T1000 (cell line): ENCODE measurements at regions not wholly inside any gene's neighbourhood (a gene's known extent, or its start where the extent isn't known, plus 50 kb on each side); places are given as distances from the start of the nearest gene placed in this dataset.
"Not testable (repeated sequence)": the region's sequence is repeated elsewhere in the genome, so short reads cannot be mapped to it uniquely, and the experiment has no call there.

Experiments
- DNase-seq: peaks from one replicate; lab custom pipeline; 2025; ENCODE audit warnings: mixed read lengths; lab: John Stamatoyannopoulos, UW

GRCh38 chr6:168193816-168194721 lies 115.1 kb upstream of the FRMD1 start:
- no peak for DNase-seq

DNA sequence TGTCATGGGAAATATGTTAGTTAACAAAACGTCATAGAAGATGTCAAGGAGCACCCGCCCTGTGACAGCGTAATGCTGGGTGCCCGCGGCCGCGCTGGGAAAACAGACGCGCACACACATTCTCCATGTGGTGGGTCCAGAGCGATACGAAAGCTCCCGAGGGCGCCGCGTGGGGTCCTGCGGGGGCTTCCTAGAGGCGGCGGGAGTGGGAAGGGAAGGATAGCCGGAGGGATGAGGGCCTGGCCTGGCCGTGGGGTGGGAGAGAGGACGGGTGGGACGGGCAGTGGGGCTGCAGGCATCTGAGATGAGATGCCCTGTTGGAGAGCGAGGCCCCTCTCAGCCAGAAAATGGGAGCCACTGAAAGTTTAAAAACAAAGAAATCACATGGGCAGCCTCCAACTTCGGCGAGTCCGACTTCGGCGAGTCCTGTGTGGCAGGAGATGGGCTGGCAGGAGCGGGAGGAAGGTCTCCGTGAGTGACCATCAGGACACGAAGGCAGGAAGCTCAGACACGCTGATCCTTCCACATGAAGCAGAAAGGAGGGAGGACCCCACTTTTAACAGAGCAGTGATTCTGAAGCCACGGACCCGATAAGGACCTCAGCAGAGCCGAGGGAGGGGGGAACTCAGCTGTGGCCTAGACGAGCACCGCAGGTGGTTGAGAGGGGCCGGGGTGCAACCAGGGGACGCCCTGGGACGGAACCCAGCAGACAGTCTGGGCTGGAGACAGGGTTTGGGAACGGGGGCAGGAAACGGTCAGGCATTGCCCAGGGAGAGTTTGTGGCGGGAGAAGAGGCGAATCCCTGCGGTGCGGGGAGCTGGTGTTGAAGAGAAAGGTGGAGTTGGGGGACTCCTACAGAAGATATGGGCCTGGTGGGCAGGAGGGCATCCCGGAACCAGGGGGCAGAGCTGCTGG lies 114.1 kb upstream of the FRMD1 start:
- no peak for DNase-seq

DNA sequence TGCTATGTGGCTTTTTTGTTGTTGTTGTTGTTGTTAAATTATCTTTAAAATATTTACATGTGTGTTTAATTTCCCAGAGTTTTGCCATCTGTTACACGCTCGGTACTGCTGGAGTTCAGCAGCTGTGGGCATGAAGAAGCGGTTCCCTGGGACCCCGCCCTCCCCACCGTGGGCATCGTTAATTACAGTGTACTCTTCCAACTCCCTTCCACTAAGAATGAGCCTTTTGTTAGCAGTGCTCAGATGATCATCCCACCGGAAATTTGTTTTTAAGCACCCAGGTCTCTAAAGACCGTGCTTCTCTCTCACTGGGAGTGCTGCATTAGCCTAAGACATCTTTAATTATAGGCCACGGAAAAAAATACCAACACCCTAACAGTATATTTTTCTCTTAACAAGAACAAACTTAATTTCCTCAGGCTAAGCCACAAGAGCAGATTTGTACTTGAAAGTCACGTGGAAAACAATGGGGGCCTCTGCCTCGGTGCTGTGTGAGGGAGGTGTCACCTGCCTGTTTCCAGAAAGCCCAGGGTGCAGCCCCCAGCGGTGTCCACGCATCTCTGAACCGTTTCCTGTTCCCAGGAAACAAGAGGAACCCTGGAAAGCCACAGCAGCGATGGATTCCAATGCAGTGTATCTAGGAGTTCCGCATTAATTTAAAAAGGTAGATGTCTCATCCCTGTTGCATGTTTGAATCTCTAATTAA lies 113.3 kb upstream of the FRMD1 start:
- DNase-seq = no peak

GRCh38 chr6:168190646-168191443 lies 111.8 kb upstream of the FRMD1 start:
- no peak for DNase-seq

DNA sequence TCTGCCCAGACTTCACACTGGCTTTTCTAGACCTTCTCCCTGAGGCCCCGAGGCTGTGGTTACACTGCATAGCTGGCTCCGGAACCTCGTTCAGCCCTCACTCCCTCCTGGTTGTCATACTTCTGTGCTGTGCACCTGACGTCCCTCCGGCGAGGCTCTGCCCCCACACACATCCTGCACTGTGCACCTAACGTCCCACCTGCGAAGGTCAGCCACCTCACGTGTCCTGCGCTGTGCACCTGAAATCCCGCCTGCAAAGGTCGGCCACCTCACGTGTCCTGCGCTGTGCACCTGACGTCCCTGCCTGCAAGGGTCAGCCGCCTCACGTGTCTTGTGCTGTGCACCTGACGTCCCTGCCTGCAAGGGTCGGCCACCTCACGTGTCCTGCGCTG lies 111.0 kb upstream of the FRMD1 start:
- no peak for DNase-seq

- no peak for DNase-seq
Observed at GRCh38 chr6:168189200-168190013, 110.4 kb upstream of the FRMD1 start.

GRCh38 chr6:168188369-168189199 lies 109.6 kb upstream of the FRMD1 start:
- DNase-seq = no peak

DNA sequence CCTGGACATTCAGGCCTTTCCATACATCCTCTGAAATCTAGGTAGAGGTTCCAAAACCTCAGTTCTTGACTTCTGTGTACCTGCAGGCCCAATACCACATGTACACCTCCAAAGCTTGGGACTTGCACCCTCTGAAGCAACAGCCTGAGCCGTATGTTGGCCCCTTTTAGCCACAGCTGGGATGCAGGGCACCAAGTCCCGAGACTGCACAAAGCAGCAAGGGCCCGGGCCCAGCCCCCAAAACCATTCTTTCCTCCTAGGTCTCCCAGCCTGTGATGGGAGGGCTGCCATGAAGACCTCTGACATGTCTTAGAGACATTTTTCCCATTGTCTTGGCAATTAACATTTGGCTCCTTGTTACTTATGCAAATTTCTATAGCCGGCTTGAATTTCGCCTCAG lies 107.4 kb upstream of the FRMD1 start:
- no peak for DNase-seq

GRCh38 chr6:168186018-168186417 lies 107.0 kb upstream of the FRMD1 start:
- not testable (repeated sequence) for DNase-seq

DNA sequence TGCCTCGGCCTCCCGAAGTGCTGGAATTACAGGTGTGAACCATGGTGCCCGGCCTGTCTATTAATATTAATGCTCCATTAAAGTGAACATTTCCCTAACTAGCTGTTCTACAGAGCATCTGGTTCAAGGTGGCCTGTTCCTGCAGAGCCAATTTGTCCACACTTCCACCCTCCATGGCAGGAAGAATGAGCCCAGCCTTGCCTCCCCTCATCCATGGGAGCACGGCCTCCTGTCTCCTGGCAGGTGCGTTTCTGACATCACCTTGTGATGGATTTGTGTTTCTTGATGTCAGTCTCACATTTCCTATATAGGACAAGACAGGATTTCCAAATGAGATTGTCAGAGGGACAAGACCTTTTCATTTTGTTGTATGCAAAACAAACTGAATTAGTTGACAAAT lies 105.7 kb upstream of the FRMD1 start:
- DNase-seq = no peak

DNA sequence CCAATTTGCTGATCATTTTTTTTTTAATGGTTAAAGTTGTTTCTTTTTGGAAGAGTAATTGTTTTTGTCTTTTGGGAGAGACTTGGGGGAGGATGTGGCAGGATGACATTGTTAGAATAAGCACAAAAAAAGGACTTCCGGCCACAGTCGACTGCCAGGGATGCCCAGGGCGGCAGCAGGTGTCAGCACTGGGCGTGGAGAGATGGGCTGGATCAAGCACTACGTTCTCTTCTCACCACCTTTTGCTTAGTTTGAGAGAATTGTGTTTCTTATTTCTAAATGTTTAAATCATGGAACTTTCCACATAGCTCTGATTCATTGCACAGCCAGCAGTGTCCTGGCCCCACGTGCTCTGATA lies 104.6 kb upstream of the FRMD1 start:
- no peak for DNase-seq

DNA sequence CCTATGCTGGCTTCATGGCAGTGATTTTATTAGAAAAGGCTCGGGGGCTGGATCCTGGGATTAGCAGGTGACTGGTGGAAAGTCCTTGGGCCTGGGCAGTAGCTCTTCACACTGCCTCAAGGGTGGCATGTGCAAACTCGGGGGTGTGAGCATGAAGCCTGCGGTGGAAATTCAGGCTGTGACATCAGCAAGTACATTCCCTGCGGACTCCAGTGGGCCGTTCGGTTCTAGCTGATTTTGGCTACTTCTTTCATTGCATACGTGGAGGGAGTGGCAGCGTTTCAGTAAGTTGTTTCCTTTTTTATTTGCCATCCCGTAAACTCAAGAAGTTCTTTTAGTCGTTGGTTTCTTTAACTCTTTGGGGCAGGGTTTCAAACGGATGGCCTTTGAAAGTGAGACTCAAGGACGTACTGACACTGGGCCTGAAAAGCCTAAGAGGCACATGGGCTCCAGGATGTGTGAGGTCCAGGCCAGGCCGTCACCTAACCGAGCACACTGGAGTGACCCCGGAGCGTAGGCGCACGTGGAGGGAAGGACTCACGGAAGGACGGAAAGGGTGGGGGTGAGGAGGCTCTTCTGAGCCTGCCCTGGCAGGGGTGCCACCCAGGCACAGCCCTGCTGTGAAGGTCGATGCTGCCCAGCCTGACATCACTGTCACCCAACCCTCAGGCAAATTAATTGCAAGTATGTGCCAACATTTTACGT lies 104.0 kb upstream of the FRMD1 start:
- no peak for DNase-seq

DNA sequence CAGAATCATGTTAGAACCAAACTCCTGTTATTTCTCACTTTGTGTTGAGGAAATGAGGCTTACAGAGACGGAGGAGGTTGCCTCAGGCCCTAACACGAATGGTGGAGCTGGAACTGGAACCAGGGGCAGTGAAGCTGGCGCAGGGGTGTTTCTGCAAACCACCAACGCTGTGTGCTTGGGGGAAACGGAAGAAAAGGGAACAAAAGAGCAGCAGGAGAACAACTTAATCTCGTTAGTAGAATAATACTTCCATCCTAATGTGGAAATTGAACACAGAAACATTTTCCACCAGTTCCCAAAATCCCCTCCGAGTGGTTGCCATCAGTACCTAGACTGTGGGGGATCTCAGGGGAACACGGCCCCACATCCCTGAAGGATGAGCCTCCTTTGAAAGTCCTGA lies 103.4 kb upstream of the FRMD1 start:
- DNase-seq = no peak

GRCh38 chr6:168181876-168182275 lies 102.9 kb upstream of the FRMD1 start:
- no peak for DNase-seq

- DNase-seq = no peak
Observed at GRCh38 chr6:168181316-168181715, 102.3 kb upstream of the FRMD1 start.

DNA sequence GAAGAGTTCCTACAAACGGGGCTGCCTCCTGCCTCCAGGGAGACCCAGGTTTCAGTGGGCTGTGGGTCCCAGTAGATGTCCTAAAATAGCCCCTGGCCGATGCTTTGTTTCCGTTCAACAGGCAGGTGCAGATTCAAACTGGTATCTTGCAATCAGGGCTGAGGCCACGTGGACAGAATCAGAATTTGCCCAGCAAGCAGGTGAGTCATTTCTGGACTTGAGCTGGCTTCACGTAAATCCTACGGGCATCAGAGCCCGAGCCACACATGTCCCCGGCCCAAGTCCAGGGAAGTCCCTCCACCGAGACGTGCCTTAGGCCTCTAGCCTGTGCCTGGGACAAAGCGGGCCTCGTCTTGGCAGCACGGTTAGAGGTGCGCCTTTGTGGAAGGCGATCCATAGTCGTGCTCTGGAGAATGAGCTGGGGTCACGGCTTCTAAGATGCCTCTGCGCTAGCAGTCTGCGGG lies 101.6 kb upstream of the FRMD1 start:
- no peak for DNase-seq

GRCh38 chr6:168179702-168180382 lies 100.8 kb upstream of the FRMD1 start:
- no peak for DNase-seq

DNA sequence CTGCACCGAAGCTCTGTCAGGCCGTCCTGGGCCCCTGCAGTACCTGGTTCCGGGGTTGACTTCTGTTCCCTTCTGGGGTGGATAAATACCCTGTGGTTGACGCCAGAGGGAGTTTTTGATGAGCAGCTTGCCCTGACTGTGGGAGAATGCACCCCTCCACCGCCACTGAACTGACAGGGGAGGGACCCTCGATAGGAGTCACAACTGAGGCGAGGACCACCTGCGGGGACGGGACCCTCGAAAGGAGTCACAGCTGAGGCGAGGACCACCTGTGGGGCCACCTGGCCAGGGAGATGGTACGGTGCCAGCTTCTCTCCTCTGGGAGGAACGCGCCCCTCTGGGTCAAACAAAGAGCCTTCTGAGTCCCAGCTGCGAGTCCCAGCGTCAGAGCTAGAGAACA lies 100.1 kb upstream of the FRMD1 start:
- no peak for DNase-seq
